ENCODE measurements at regions not wholly inside any gene's neighbourhood (a gene's known extent, or its start where the extent isn't known, plus 50 kb on each side); places are given as distances from the start of the nearest gene placed in this dataset.
"Not testable (repeated sequence)": the region's sequence is repeated elsewhere in the genome, so short reads cannot be mapped to it uniquely, and the experiment has no call there.

- DNase-seq (ENCODE audit: low read depth in 2 of 2) = no peak
Measured at GRCh38 chr5:121640298-121640697, 211.4 kb upstream of the FTMT start.

- no peak for DNase-seq (ENCODE audit: low read depth in 2 of 2)
Measured at GRCh38 chr5:121658221-121658620, 193.5 kb upstream of the FTMT start.

GRCh38 chr5:121660142-121660541 lies 191.5 kb upstream of the FTMT start:
- DNase-seq (ENCODE audit: low read depth in 2 of 2) = no peak

- DNase-seq (ENCODE audit: low read depth in 2 of 2) = not testable (repeated sequence)
Measured at GRCh38 chr5:121665542-121665941, 186.1 kb upstream of the FTMT start.

DNA sequence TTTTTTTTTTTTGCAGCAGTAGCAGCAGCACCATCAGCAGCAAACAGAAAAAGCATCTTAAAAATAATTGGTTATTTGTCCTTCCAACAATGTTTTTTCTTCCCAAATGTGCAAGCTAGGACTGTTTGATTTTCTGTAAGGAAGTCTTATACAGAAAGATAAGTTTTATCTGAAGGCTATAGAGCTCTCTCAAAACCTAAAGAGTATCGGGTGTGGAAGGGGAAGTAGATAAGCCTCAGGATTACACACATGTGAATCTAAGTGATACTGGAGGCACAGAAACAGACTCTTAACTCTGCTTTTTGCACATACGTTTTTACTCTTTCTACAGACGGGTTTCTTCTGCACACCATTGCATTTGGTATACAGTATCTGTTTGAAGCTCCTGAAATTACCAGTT lies 184.4 kb upstream of the FTMT start:
- no peak for DNase-seq (ENCODE audit: low read depth in 2 of 2)

GRCh38 chr5:121668635-121669034 lies 183.0 kb upstream of the FTMT start:
- DNase-seq (ENCODE audit: low read depth in 2 of 2) = no peak

DNA sequence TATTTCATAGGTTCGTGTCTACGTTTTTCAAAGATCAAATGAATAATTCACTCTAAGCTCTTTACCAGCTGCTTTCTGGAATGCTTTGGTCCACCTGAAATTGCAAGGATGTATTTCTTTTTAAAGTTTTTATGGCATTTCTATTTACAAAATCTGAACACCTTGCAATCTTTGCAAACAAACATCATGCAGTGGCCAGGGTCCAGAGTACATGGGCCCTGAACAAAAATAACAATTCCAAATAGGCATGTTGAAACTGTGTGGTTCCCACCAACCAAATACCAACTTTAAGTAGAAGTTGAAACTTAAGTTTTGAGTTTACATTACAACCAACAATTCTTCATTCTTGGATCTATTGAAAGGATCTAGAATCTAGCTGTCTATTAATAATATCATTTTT lies 180.1 kb upstream of the FTMT start:
- DNase-seq (ENCODE audit: low read depth in 2 of 2) = no peak

GRCh38 chr5:121675924-121676323 lies 175.8 kb upstream of the FTMT start:
- no peak for DNase-seq (ENCODE audit: low read depth in 2 of 2)

DNA sequence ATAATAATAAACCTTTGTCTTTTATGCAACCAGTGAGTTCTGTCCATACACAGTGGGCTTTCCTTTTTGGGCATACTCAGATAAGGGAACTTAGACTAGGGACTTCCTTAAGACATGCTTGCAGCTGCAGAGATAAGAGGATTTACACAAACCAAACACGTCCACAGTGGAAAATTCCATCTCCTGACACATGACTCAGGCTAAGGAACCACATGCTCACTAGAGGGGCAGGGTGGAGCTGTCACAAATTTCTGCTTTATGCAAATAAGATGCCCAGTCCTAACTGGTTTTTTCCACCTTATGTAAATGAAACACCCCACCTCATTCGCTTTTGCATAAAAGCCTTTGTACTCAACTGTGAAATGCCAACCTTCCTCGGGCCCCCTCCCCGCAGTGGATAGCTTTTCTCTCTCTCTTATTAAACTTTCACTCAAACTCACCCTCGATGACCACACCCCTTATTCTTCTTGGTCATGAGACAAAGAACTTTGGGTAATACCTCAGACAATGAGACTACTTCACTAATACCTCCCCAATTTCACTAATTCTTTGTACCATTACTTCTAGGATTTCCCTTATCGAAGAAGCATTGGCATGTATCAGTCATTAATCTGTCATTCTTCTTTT lies 170.3 kb upstream of the FTMT start:
- DNase-seq (ENCODE audit: low read depth in 2 of 2) = no peak

DNA sequence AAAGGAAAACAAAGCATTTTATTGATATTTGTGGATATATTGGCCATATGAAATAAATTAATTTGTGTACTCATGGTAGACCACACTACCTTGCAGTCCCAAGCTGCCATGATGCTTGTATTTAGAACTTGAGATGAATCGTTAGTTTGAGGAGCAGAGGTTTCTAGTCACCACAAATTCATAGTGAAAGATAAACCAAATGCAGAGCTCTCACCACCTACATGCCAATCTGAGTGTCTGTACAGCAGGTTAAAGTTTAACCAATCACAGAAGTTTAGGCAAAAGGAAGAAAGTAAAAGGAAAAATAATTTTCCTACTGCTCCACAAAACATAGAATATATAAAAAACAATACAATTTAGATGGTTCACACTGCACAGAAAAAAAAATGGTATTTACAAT lies 163.6 kb upstream of the FTMT start:
- no peak for DNase-seq (ENCODE audit: low read depth in 2 of 2)

DNA sequence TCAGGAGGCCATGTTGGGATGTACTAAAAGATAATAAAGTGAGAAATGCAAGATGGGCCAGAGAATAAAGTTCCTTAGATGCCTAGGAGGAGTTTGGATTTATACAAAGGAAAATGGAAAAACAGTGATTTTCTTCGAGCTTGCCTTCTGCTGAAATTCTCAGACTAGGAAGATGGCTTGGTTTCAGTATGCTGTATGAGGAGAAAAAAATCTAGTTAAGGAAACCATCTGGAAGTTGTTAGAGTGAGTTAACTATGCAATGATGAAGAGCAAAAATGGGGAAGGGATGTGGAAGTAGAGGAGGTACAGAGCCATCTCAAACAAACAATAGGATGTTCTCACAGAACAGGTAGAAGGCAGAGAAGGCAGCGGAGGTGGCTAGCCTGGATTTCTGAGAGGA lies 162.9 kb upstream of the FTMT start:
- no peak for DNase-seq (ENCODE audit: low read depth in 2 of 2)

- DNase-seq (ENCODE audit: low read depth in 2 of 2) = no peak
Measured at GRCh38 chr5:121691478-121691877, 160.2 kb upstream of the FTMT start.

DNA sequence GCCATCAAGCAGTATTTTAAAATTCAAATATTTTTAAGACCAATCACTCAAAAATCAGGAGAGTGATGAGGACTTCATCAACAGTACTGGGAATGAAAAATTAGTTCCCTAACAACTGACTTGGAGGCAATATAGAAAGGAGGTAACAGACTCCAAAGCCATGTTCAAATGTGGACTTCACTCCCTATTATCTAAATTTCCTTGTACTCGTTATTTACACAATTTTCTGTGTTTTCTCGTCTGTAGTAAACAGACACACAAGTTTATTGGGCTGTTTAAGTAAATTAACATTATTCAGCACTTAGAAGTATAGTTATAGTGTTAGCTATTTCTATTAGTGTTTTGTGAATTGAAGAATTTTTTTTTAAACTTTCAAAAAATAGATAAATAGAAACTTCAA lies 159.5 kb upstream of the FTMT start:
- no peak for DNase-seq (ENCODE audit: low read depth in 2 of 2)

DNA sequence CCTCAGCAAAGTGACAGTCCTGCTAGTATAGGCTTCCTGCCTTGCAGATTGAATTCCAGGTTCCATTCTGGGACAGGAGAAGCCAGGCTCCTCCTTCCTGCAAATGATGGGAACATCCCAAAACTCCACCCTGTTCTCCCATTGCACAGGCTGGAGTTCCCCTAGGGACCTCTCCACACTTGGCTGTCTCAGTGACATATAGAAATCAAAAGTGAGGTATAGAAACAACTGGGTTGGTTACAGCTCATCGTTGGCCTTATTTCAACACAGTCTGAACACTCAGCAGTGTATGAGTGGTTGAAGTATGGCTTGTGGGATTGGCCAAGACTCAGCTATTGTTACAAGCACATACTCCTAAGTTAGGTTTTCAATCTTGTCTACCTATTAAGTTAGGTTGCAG lies 157.8 kb upstream of the FTMT start:
- no peak for DNase-seq (ENCODE audit: low read depth in 2 of 2)

DNA sequence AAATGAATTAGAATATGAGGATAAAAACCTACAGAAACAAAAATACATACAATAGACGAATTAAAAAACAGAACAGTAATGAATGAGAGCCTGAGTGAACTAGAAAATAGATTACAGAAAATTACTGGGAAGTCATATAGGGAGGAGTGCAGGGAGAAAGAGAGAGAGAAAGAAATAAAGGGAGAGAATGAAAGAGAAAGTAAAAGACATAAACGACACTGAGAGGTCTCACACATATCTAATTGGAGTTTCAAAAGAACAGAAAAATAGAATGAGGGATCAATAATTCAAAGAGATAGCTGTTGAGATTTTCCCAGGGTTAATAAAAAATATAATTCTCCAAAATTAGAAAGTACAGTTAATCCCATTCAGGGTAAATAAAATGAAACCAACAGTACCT lies 156.4 kb upstream of the FTMT start:
- DNase-seq (ENCODE audit: low read depth in 2 of 2) = no peak

DNA sequence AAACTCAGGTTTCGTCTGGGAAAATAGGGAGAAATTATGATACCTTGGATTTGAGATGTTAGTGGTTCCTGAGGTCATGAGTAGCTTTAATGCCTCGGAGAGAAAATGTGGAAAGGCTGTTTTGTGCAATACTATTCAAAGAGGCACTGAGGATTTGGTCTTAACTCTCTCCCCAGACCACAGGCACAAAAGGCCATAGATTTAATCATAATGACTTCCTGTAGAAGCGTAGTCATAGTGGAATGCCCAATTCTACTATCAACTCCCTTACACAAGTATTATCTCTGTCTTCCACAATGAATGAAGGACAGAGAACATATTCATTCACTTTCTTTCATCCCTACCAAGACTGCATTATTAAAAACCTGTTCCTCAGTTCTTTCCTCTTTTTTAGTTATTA lies 153.0 kb upstream of the FTMT start:
- no peak for DNase-seq (ENCODE audit: low read depth in 2 of 2)

DNA sequence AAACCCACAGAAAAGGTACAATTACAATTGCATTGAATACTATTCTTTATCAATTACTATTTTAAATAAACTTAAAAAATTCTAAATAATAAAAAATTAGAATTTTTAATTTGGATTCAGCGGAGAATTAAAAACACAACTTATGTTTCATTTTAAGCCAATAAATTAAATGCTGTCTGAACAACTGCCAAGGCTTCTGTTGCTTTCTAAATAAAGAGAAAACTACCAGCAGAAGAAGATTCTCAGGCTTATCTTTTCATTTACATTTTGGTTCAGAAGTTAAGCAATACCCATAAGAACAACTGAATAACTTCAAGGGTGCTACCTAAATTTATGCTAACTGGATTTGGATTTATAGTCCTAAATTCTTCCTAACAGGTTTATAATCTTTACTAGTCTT lies 150.0 kb upstream of the FTMT start:
- no peak for DNase-seq (ENCODE audit: low read depth in 2 of 2)

- no peak for DNase-seq (ENCODE audit: low read depth in 2 of 2)
Measured at GRCh38 chr5:121702682-121703081, 149.0 kb upstream of the FTMT start.

- DNase-seq (ENCODE audit: low read depth in 2 of 2) = no peak
Measured at GRCh38 chr5:121704291-121704690, 147.4 kb upstream of the FTMT start.

DNA sequence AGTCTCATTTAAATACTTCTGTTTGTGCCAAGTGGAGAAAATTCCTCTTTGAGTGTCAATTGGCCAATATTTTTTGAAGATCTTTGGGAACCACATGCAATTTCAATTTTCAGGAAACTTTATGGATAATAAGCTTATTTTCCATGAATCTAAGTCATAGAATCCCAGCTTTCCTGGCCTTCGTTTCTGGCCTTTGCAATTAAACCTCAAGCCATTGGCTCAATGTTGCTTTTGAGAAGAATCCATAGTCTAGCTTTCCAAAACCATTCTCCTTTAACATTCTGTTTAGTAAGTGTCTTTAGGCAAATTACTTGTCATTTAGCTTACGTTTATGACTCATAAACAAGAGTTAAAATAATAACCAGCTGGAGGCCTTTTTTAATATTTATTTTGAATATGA lies 145.0 kb upstream of the FTMT start:
- DNase-seq (ENCODE audit: low read depth in 2 of 2) = no peak

DNA sequence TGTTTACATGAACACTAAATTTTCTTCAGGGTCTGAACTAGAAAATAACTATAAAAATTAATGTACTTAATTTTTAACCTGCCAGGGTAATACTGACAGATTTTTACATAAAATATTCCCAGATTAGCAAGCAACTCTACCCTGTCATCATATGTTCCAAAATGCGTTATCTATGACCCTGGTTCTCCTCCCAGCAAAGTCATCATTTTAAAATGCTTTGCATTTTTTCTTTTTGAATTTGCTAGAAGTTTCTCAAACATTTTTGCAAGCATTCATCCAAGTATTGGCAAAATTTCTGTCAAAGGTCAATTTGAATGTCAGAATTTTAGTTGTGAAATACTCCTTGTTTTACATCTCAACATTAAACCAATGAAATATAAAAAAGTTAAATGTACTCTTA lies 144.5 kb upstream of the FTMT start:
- no peak for DNase-seq (ENCODE audit: low read depth in 2 of 2)

GRCh38 chr5:121711416-121711815 lies 140.3 kb upstream of the FTMT start:
- no peak for DNase-seq (ENCODE audit: low read depth in 2 of 2)

DNA sequence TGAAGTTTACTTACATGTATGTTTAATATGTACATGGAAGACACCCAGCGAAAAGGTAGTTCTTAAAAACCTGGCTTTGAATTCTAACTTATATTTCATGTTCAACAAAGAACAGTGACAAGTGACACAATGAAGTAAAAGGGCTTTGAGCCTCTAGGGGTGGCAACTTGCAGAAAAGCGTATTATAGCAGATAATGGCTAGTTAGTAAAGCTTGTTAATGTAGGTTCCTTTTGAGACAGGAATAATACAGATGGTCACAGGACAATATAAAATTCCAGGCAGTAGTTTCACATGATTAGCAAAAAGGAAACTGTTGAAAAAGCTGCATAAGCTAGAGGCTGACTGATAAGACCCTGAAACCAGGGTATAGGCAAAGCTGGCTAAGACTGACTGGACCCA lies 132.4 kb upstream of the FTMT start:
- no peak for DNase-seq (ENCODE audit: low read depth in 2 of 2)

- no peak for DNase-seq (ENCODE audit: low read depth in 2 of 2)
Measured at GRCh38 chr5:121725450-121725849, 126.2 kb upstream of the FTMT start.

GRCh38 chr5:121726991-121727390 lies 124.7 kb upstream of the FTMT start:
- no peak for DNase-seq (ENCODE audit: low read depth in 2 of 2)

All from fibroblast of skin of left biceps (primary cell).